ENCODE measurements at regions not wholly inside any gene's neighbourhood (a gene's known extent, or its start where the extent isn't known, plus 50 kb on each side); places are given as distances from the start of the nearest gene placed in this dataset.
"Not testable (repeated sequence)": the region's sequence is repeated elsewhere in the genome, so short reads cannot be mapped to it uniquely, and the experiment has no call there.

GRCh38 chr2:198534756-198535155 lies 730.4 kb downstream of the PLCL1 start:
- Histone ChIP-seq H3K36me3 (no peaks in the 10 kb centered on the region), H3K9me3 (no peaks in the 10 kb centered on the region), H3K27ac (no peak overlapping the region), H3K4me1 (no peaks in the 10 kb centered on the region), H3K27me3 (no peaks in the 10 kb centered on the region), H3K4me3 (no peak overlapping the region)
- no peak for TF ChIP-seq CTCF (IDR thresholded peaks at IDR 0.05)
- ATAC-seq (no peak), DNase-seq (no peak)
- intact Hi-C loops (cut with DNase I): no loop called here

GRCh38 chr2:198525211-198525969 lies 721.0 kb downstream of the PLCL1 start:
- no peak for TF ChIP-seq CTCF (IDR thresholded peaks at IDR 0.05)
- H3K36me3 ChIP-seq: no peaks in the 10 kb centered on the region
- no peak overlapping the region for H3K27ac ChIP-seq
- DNase-seq: no peak
- H3K9me3 ChIP-seq: no peaks in the 10 kb centered on the region
- no peak for ATAC-seq
- H3K4me3 ChIP-seq: no peak overlapping the region
- intact Hi-C loops (cut with DNase I): no loop called here
- H3K27me3 ChIP-seq: no peaks in the 10 kb centered on the region
- H3K4me1 ChIP-seq: no peaks in the 10 kb centered on the region

- Histone ChIP-seq H3K4me3 (no peak overlapping the region), H3K4me1 (no peaks in the 10 kb centered on the region), H3K36me3 (no peaks in the 10 kb centered on the region), H3K9me3 (no peaks in the 10 kb centered on the region), H3K27me3 (no peaks in the 10 kb centered on the region), H3K27ac (no peak overlapping the region)
- intact Hi-C loops (cut with DNase I): no loop called here
- ATAC-seq (no peak), DNase-seq (no peak)
- TF ChIP-seq CTCF (IDR thresholded peaks at IDR 0.05): no peak
Measured at GRCh38 chr2:198523710-198524109, 719.3 kb downstream of the PLCL1 start.

GRCh38 chr2:198518935-198519334 lies 714.5 kb downstream of the PLCL1 start:
- Histone ChIP-seq H3K9me3 (peaks cover 0 to 2% of the 10 kb centered on the region in 2 donors), H3K27me3 (no peaks in the 10 kb centered on the region), H3K36me3 (no peaks in the 10 kb centered on the region), H3K27ac (no peak overlapping the region), H3K4me3 (no peak overlapping the region), H3K4me1 (no peaks in the 10 kb centered on the region)
- no peak for ATAC-seq
- intact Hi-C loops (cut with DNase I): no loop called here
- no peak for DNase-seq
- TF ChIP-seq CTCF (IDR thresholded peaks at IDR 0.05): no peak

- Histone ChIP-seq H3K4me1 (no peaks in the 10 kb centered on the region), H3K4me3 (no peak overlapping the region), H3K27me3 (no peaks in the 10 kb centered on the region), H3K27ac (no peak overlapping the region), H3K9me3 (peaks cover 0 to 2% of the 10 kb centered on the region in 2 donors), H3K36me3 (no peaks in the 10 kb centered on the region)
- DNase-seq: no peak
- intact Hi-C loops (cut with DNase I): no loop called here
- ATAC-seq: no peak
- TF ChIP-seq CTCF (IDR thresholded peaks at IDR 0.05): no peak
Measured at GRCh38 chr2:198517976-198518375, 713.6 kb downstream of the PLCL1 start.

- ATAC-seq; H3K4me3 ChIP-seq; H3K27ac ChIP-seq; H3K27me3 ChIP-seq; DNase-seq; intact Hi-C loops (cut with DNase I); H3K36me3 ChIP-seq; H3K9me3 ChIP-seq; H3K4me1 ChIP-seq: not testable (repeated sequence)
Measured at GRCh38 chr2:198508610-198509009, 704.2 kb downstream of the PLCL1 start.
